ENCODE measurements at regions not wholly inside any gene's neighbourhood (a gene's known extent, or its start where the extent isn't known, plus 50 kb on each side); places are given as distances from the start of the nearest gene placed in this dataset.

DNA sequence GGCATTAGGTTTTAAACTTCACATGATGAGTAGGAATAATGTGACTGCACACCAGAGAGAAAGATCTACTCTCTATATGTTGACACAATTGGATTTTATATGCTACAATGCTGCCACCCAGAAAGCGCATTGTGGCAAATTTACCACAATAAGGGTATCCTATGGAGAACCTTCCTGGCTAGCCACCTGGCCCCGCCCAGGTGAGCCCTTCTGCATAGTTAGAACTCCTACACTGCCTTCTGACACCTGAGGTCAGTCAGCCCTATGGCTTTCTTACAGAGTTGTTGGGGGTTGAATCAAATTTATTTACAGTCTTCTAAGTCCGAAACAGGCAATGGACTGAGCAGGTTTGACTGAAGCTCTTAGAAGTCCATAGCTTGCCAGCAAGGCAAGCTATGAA, 153.8 kb upstream of the S100G start:
- DNase-seq (no peak), ATAC-seq (ENCODE audit: low read depth in 2 of 2) (no peak)
- Mint-ChIP-seq H3K27me3 (peaks cover 0 to 28% (median 0%) of the 10 kb centered on the region in 3 donors), H3K27ac (no peak overlapping the region), H3K9me3 (peaks cover 0 to 15% (median 4%) of the 10 kb centered on the region in 7 donors), H3K4me3 (no peak overlapping the region), H3K36me3 (no peaks in the 10 kb centered on the region), H3K4me1 (no peaks in the 10 kb centered on the region)

DNA sequence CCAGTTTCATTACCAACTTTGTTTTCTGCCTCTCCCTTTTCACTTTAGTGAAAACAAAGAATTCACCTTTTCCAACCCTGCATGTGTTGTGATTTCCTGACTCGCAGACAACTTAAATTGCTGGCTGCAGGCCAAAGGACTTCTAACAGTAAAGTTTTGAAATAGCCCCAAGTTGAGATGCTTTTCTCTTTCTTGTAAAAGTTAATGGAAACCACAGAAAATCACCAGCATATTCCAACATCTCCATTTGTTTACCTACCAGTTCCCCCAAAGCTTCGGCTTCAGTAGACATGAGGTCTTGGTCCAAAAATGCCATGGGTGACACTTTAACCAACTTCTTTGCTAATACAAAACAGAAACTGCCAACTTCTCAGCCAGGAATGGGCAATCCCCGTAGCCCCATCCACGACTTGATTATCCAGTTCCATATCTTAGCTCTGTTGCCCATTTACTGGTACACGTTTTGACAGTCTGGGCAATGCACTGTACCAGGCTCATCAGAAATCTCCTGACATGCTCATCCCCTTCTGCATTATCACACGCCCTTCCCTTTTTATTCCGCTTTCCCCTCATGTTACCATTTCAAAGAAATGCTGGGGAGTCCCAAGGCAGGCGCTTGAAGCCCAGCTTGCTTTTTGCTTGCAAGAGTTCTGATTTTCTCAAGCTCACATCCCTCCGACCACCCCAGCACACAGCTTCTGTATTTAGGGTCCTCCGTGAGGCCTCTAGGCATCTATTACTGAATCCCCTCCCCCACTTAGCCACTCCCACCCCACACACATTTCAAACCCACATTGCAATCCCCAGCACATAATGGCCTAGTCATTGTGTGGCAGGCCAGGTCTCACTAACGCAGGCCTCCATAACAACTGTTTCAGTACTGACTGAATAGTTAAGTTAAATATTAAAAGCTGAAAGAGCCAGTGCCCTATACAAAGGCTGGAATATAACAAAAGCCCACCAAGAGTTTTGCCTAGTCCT, 137.9 kb upstream of the S100G start:
- Mint-ChIP-seq H3K36me3 (no peaks in the 10 kb centered on the region), H3K9me3 (peaks cover 0 to 8% (median 0%) of the 10 kb centered on the region in 7 donors), H3K27me3 (peaks cover 0 to 5% (median 0%) of the 10 kb centered on the region in 3 donors), H3K4me3 (no peak overlapping the region), H3K4me1 (no peaks in the 10 kb centered on the region), H3K27ac (no peak overlapping the region)
- DNase-seq: no peak
- ATAC-seq (ENCODE audit: low read depth in 2 of 2): no peak

DNA sequence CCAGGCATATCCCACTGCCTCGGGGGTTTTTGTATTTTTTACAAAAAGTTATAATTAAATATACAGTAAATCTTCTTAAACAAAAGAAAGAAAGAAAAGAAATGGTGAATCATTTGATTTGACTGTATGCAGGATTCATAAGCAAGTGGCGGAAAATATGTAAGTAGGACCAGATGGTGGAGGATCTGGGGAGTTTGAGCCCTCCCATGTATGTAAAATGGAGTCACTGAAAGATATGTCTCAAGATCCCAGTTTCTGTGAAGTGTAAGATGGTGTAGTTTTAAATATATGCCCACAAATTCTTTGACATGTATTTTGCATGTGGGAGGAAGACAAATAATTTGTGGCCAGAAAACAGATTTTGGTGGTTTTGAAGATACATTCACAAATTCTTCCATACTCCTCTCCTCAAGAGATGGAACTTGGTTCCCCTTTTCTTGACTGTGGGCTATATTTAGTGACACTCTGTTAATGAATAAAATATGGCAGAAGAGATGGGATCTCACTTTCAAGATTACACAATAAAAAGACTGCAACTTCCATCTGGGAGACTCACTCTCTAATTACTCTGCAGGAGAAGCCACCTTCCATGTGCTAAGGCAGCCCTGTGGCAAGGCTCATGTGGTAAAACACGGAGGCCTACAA, 133.6 kb upstream of the S100G start:
- H3K36me3 Mint-ChIP-seq: peaks cover 5 to 7% of the 10 kb centered on the region in 2 donors
- H3K4me1 Mint-ChIP-seq: no peaks in the 10 kb centered on the region
- H3K4me3 Mint-ChIP-seq: no peak overlapping the region
- peaks cover 0 to 19% (median 4%) of the 10 kb centered on the region in 7 donors for H3K9me3 Mint-ChIP-seq
- ATAC-seq (ENCODE audit: low read depth in 2 of 2) (no peak), DNase-seq (no peak)
- peaks cover 0 to 8% (median 4%) of the 10 kb centered on the region in 3 donors for H3K27me3 Mint-ChIP-seq
- H3K27ac Mint-ChIP-seq: no peak overlapping the region

DNA sequence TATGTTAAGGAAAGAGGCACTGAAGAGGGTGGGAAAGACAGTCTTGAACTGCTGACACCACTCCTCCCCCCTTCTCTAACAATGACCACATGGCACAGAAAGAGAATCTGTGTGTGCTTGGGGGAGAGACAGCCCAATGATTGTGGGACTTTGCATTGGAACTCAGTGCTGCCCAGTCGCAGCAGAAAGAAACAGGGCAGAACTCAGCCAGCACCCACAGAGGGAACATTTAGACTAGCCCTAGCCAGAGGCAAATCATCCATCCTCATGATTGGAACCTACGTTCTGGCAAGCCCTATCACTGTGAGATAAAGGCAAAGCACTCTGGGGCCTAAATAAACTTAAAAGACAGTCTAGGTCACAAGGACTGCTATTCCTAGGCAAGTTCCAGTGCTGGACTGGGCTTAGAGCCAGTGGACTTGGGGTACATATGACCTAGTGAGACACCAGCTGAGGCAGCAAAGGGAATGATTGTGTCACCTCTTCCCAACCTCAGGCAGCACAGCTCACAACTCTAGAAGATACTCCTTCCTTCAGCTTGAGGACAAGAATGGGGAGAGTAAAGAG, 132.8 kb upstream of the S100G start:
- Mint-ChIP-seq H3K27me3 (peaks cover 0 to 11% (median 4%) of the 10 kb centered on the region in 3 donors), H3K9me3 (peaks cover 0 to 22% (median 5%) of the 10 kb centered on the region in 7 donors), H3K4me1 (no peaks in the 10 kb centered on the region), H3K27ac (no peak overlapping the region), H3K4me3 (no peak overlapping the region), H3K36me3 (peaks cover 7 to 9% of the 10 kb centered on the region in 2 donors)
- DNase-seq (no peak), ATAC-seq (ENCODE audit: low read depth in 2 of 2) (no peak)

DNA sequence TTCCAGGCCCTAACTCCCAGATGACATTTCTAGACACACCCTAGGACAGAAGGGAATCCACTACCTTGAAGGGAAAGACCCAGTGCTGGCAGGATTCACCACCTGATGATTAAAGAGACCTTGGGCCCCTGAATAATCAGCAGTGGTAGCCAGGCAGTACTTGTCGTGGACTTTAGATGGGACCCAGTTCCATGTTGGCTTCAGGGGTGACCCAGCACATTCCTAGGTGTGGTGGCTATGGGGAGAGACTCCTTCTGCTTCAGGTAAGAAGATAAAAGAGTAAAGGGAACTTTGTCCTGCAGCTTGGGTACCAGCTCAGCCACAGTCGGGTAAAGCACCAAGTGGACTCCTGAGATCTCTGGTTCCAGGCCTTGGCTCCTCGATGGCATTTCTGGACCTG, 131.8 kb upstream of the S100G start:
- H3K4me3 Mint-ChIP-seq: no peak overlapping the region
- DNase-seq: no peak
- peaks cover 0 to 11% (median 4%) of the 10 kb centered on the region in 3 donors for H3K27me3 Mint-ChIP-seq
- H3K4me1 Mint-ChIP-seq: no peaks in the 10 kb centered on the region
- no peak overlapping the region for H3K27ac Mint-ChIP-seq
- H3K9me3 Mint-ChIP-seq: peaks cover 0 to 22% (median 5%) of the 10 kb centered on the region in 7 donors
- H3K36me3 Mint-ChIP-seq: peaks cover 7 to 9% of the 10 kb centered on the region in 2 donors
- ATAC-seq (ENCODE audit: low read depth in 2 of 2): no peak

DNA sequence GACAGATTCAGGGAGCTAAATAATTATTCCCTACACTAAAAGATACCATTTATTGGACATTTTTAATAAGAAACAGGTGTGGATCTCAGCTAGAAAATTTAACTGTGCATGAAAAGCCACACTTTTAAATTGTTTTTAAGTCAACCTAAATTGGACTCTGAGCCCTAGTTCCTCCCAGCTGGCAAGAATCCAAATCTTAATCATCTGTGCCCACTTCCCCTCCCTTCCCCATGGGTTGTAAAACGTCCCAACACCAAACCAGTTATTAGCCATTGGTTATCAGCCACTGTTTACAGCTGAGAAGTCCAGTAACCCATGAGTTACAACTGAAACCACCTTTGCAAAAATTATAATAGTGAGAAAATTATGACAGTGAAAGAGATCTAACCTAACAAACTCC, 125.6 kb upstream of the S100G start:
- H3K4me3 Mint-ChIP-seq: no peak overlapping the region
- H3K4me1 Mint-ChIP-seq: no peaks in the 10 kb centered on the region
- peaks cover 0 to 7% (median 1%) of the 10 kb centered on the region in 3 donors for H3K27me3 Mint-ChIP-seq
- H3K27ac Mint-ChIP-seq: no peak overlapping the region
- peaks cover 6 to 20% of the 10 kb centered on the region in 2 donors for H3K36me3 Mint-ChIP-seq
- no peak for ATAC-seq (ENCODE audit: low read depth in 2 of 2)
- no peak for DNase-seq
- peaks cover 7 to 48% (median 15%) of the 10 kb centered on the region in 7 donors for H3K9me3 Mint-ChIP-seq

DNA sequence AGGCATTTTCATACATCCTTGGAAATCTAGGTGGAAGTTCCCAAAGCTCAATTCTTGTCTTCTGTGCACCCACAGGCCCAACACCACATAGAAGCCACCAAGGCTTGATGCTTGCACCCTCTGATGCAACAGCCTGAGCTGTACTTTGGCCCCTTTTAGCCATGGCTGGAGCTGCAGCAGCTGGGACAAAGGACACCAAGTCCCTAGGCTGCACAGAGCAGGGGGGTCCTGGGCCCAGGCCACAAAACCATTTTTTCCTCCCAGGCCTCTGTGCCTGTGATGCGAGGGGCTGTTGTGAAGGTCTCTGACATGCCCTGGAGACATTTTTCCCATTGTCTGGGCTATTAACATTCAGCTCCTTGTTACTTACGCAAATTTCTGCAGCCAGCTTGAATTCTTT, 124.0 kb upstream of the S100G start:
- ATAC-seq (ENCODE audit: low read depth in 2 of 2): no peak
- Mint-ChIP-seq H3K4me3 (no peak overlapping the region), H3K9me3 (peaks cover 7 to 36% (median 14%) of the 10 kb centered on the region in 7 donors), H3K4me1 (no peaks in the 10 kb centered on the region), H3K27me3 (peaks cover 0 to 5% (median 0%) of the 10 kb centered on the region in 3 donors), H3K36me3 (peaks cover 5 to 19% of the 10 kb centered on the region in 2 donors), H3K27ac (no peak overlapping the region)
- DNase-seq: no peak

DNA sequence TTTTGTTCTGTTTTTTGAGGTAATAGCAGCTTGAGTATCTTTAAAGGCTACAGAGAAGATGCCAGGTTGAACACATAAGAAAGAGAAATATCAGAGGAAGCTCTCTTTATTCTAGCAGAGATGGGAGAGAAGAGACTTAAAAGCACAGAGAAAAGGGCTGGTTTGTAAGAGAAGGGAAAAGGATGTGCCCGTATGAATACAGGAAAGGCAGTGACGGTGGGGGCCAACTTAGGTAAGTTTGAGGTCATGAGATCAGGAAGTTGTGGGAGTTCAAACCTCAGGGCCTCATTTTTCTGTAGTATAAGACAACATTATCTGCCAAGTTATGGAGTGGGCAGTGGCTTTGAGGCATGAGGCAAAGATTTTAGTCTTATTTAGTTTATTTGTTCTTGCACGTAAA, 121.3 kb upstream of the S100G start:
- no peak for ATAC-seq (ENCODE audit: low read depth in 2 of 2)
- no peaks in the 10 kb centered on the region for H3K4me1 Mint-ChIP-seq

More for the DNA sequence above, 121.3 kb upstream of the S100G start:
- Mint-ChIP-seq H3K4me3 (no peak overlapping the region), H3K9me3 (peaks cover 7 to 30% (median 11%) of the 10 kb centered on the region in 7 donors), H3K36me3 (peaks cover 0 to 13% of the 10 kb centered on the region in 2 donors), H3K27ac (no peak overlapping the region), H3K27me3 (no peaks in the 10 kb centered on the region)
- no peak for DNase-seq
